SKM-1 treated with dmso at 0.1 percent for 144 hours (cell line): ENCODE measurements at regions not wholly inside any gene's neighbourhood (a gene's known extent, or its start where the extent isn't known, plus 50 kb on each side); places are given as distances from the start of the nearest gene placed in this dataset.
"Not testable (repeated sequence)": the region's sequence is repeated elsewhere in the genome, so short reads cannot be mapped to it uniquely, and the experiment has no call there.

Experiments used
- DNase-seq: peaks from one replicate; lab custom pipeline; 2025; ENCODE audit not compliant: unreplicated experiment; lab: John Stamatoyannopoulos, UW

DNA sequence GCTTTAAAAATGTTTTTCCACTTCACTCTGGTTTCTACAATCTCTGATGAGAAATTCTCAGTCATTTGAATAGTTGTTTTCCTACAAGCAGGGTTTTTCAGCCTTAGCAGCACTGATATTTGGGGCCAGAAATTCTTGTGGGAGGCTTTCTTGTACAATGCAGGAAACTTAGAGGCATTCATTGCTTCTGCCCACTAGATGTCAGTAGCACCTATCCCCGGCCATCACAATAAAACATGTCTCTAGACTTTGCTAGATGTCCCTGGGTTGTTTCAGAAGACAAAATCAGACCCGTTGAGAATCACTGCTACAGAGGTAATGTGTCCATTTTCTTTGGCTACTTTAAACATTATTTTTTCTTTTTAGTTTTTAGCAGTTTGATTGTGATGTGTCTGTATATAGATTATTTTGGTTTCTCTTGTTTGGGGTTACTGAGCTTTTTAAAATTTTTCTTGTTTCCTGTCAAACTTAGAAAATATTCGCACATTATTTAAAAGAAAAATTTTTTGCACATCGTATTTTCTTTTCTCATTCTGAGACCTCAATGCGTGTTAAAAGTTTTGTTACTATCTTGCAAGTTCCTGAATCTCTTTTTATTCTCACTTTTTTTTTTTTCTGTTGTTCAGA is 60.8 kb upstream of the CCDC179 start:
- DNase-seq: peak; percentile 53

DNA sequence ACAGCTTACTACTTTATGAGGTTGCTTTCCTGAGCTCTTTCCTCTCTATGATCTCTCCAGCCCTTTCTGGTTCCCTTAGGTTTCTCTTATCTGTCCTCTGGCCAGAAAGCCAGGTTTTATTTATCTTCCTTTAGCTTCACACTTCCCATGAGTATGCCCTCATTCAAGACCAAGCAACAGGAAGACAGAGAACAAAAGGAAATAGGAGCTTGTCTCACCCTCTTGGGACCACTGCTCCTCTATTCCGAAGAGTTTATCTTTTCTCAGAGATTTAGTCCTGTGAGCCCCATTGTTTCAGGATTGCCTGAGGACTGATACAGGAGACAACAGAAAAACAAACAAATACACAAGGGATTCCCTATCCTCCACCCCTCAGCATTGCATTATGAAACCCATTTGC is 62.4 kb upstream of the CCDC179 start:
- no peak for DNase-seq

DNA sequence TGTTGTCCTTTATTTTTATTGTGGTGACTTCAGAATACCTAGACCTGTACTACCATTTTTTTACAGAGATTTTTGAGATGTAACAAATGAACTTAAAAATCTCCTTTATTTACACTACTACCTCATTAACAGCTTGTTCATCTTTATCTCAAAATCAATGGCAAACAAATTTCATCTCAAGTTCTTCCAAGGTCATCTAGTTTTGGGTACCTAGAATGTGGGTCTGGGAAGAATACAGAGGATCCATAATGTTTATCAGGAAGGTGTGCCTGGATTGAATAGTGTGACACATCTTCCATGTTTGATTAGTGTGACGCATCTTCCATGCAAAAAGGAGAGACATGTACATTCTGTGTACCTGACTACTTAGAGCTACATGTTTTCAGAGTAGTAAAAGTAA is 63.3 kb upstream of the CCDC179 start:
- DNase-seq: no peak

DNA sequence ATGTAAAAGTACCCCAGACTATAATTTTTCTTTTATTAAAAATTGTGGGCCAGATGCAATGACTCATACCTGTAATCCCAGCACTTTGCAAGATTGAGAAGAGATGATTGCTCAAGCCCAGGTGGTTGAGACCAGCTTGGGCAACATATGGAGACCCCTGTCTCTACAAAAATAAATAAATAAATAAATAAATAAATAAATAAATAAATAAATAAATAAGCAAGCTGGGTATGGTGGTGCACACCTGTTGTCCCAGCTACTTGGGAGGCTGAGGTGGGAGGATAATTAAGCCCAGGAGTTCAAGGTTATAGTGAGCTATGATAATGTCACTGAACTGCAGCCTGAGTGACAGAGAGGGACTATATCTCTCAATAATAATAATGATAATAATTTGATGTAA is 66.1 kb upstream of the CCDC179 start:
- DNase-seq: no peak

DNA sequence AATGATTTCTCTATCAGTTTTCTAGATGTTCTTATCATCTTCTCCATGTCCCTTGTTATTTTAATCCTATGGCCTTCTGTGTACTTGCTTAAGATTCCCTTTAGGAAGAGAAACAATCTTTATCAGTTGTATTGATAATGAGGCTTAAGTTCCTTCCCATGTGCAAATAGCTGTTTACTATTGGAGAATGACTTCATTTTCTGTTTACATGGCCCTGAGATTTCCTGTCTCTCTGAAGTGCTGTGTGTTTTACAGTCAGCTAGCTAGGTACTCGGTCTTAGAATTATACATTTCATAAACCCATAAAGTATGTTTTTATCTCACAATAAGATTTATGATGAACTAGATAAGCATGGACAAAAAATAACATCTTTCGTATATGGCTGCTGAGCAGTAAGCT is 67.5 kb upstream of the CCDC179 start:
- no peak for DNase-seq

DNA sequence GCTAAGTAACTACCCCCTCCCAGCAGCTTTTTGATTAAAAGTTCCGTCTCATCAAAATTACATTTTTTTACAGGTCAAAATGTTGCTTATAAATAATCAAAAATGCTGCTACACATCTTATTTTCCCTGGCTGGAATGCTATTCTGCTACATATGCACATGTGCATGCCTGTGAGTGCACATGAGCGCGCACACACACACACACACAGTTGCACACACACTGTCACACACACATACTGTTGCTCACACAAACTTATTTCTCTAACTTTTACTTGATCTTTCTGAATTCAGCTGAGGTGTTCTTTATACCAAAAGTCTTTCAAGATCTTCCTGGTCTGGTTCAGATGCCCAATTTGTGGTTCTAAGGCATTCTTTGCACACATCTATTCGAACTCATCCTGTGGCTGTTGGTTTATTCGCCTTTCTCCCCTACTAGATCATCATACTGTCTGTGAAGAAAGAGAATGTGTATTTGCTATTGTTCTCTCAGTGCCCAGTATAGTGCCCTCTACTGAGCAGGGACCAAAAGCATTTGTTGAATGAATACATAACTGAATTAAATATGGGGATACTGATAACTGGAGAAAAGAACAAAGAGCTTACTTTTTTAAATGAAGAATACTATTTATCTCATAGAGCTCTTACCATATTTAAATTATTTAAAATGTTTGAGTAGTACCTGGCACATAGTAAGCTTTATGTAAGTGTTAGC is 68.1 kb upstream of the CCDC179 start:
- DNase-seq: no peak

DNA sequence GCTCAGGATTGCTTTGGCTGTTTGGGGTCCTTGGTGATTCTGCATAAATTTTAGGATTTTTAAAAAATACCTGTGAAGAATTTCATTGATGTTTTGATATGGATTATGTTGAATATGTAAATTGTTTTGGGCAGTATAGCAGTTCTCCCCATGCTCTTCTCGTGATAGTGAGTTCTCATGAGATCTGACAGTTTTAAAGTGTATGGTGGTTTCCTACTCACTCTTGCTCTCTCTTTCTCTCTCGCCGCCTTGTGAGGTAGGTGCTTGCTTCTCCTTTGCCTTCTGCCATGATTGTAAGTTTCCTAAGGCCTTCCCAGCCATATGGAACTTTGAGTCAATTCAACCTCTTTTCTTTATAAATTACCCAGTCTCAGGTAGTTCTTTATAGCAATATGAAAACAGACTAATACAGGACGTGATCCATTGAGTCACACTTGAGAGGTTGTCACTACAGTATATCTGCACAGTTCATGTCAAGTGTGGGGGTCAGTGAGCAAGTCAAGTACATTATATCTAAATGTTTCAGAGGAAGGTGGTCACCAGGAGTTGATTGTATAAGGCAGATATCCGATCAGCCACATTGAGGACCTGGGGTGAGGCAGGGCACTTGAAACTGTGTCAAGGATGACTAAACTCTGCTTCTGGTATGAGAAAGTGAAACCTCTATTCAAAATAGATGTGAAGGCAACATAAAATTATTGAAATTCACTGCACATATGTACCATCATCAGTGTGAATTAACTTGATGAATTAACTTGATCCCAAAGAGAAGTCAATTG is 70.7 kb upstream of the CCDC179 start:
- DNase-seq: no peak

DNA sequence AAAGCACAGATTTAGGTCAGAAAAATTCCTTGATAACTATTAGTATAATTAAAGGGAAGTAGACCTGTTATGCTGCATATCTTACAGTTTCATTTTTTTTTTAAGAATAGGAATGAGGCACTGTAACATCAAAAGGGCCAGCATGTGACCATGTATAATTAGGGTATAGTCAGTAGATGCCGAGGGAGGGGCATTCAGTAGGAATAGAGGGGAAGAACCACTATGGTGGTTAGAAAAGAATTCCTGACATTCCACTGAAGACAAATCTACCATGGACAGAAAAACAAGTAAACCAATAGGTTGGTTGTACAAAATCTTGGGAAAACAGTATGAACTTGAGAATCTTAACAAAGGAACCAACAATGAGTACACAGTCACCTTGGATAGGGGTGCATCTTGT is 78.4 kb upstream of the CCDC179 start:
- DNase-seq: no peak

DNA sequence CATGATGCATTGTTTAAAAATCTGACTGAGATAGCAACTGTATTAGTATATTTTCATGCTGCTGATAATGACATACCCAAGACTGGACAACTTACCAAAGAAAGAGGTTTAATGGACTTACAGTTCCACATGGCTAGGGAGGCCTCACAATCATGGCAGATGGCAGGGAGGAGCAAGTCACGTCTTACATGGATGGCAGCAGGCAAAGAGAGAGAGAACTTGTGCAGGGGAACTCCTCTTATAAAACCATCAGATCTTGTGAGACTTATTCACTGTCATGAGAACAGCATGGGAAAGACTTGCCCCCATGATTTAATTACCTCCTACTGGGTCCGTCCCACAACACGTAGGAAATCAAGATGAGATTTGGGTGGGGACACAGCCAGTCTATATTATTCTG is 81.3 kb upstream of the CCDC179 start:
- DNase-seq: not testable (repeated sequence)

DNA sequence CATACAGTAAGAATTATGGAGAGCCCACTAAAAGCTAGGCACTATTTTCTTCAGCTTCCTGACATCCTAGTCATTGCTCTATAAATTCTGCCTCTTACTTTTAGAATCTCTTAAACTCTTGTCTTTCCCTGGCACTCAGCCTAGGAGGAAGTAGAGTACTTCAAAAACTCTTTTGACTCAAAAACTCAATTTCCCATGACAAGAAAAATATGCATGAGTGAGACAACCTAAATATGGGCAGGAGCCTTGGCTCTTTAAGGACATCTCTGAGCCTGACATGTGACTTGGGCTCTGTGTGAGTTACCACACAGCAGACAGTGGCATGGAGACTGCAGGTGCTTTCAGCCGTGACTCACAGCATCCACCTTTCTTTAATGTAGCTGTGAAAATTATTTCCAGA is 97.5 kb upstream of the CCDC179 start:
- DNase-seq: no peak

DNA sequence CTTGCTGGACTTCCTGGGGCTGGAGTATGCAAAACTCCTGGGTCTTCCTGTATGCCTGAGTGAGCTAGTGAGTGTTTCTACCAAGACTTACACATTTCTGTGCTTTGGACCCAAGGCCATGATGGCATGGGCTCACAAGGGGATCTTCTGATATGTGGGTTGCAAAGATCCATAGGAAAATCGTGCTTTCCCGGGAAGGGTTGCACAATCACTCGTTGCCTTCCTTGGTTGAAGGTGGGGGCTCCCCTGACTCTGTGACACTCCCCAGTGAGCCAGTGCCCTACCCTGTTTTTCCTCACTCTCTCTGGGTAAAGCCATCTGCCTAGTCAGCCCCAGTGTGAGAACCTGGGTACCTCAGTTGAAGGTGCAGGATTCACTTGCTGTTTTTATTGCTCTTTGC is 114.0 kb upstream of the CCDC179 start:
- DNase-seq: no peak

DNA sequence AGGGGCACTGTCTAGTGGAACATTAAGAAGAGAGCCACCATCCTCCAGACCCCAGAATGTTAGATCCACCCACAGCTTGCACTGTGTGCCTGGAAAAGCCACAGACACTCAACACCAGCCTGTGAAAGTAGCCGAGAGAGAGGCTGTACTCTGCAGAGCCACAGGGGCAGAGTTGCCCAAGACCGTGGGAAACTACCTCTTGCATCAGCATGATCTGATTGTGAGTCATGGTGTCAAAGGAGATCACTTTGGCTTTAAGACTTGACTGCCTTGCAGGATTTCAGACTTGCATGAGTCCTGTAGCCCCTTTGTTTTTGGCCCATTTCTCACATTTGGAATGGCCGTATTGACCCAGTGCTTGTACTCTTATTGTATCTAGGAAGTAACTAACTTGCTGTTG is 115.9 kb upstream of the CCDC179 start:
- DNase-seq: peak; percentile 57

DNA sequence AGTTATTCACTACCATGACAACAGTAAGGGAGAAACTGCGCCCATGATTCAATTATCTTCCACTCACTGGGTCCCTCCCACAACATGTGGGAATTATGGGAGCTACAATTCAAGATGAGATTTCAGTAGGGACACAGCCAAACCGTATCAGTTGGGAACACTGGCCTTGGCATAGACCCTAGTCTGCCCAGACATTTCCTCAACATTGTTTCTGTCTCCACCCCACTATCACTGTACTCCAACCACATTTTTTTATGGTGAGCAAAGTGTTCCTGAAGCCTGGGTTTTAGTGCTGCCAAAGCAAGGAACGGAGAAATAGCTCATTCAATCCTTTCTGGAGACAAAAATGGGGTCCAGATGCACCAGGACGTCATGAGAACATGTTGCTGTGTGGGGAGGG is 122.6 kb upstream of the CCDC179 start:
- DNase-seq: no peak

DNA sequence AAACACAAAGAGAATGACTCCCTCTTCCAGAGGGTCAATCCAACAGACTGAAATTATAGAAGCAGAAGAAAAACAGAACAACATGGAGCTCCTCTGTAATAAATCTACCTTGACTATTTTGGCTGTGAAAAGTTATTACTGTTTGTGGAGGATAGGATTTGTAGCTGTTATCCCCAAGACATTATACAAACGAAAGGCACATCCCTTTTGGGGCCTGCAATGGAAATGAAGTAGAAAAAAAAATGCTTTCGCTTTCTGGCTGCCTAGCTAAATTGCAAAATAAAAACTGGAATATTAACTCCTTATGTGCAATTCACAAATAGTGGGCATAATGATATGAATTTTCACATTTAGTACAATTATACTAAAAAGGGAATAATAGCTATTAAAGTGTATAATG is 123.8 kb upstream of the CCDC179 start:
- DNase-seq: no peak

DNA sequence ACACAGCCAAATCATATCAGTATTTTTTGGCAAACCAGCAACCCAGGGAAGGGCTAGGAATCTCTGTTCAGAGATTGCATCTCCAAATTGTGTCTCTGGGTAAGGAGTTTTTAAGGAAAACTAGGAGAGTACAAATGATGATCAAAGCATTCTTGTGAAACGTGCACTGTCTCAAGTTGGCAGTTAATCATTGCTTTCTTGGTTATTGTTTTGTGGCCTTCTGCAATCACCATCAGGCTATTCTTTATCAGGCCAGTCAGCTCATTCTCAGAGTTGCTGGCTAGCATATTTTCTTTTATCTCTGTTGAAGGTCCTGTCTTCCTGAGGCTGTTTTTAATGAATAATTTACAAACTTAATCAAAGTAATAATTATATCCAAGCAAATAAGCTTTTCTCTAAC is 129.1 kb upstream of the CCDC179 start:
- DNase-seq: no peak

DNA sequence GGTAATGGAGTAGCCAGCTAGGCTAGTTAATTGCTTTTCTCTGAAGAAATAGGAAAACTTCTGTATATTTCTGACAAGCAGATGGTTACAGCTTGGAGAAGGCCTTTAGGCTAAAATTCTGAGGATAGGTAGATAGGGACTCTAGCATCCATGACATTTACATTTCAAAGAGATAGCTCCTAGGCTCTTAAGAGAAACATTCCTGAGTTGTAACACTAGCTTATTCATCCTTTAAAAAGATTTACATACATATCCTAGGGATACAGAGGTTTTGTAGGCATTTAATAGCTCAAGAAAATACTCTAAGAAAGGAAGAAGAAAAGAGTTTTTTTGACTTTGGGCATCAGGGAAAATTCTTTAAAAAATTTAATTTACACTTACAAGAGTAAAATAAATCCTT is 130.9 kb upstream of the CCDC179 start:
- no peak for DNase-seq

DNA sequence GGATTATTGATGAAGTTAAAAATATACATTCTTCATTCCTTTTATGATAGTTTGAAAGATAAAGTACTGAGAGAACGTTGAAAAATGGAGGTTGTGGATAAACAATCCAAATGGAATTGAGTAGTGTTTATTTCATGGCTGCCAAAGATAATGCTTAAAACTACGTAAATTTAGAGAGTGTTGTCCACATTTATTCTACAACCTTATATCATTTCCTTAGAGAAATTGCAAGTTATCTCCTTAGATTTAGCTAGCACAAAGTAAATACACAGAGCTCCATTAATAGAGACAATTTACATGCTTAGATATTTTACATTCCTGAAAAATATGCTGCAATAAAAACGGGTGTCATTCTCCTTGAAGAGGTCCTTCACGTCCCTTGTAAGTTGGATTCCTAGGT is 146.5 kb upstream of the CCDC179 start:
- no peak for DNase-seq

DNA sequence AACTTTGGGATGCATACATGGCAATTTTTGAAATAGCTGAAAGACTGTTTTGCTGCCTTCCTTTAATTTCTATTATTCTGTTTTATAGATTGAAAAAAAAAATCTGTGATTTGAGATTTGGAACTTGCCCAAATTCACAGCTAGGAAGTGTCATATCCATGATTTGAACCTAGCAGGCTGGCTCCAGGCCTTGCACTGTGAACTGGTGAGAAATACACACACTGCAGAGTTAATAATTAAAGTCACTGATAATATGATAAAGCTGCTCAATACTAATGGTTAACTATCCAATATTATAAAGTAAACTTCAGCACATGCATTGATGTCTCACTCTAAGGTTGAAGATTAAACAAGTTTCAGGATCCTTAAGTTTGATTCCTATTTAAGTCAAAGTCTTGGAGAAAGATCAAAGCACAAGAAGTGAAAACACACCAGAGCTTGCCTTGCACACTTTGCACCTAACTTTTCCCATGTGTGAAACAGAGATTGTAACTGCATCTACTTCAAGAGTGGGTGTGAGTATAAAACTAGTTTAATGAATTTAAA is 150.6 kb upstream of the CCDC179 start:
- DNase-seq: no peak

DNA sequence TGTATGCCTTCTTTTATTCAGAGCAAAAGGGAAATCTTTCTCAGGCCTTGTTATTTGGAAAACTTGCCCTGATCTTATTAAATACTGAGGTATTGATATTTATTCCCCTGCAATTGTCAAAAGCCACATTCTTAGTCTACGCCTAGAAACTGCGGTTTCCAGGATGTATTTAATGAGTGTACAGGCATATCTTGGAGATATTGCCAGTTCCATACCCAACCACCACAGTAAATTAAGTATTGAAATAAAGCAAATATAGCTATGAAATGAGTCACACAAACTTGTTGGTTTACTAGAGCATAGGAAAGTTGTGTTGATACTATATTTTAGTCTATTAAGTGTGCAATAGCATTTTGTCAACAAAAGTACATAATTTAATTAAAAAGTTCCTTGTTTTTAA is 152.7 kb upstream of the CCDC179 start:
- DNase-seq: no peak

DNA sequence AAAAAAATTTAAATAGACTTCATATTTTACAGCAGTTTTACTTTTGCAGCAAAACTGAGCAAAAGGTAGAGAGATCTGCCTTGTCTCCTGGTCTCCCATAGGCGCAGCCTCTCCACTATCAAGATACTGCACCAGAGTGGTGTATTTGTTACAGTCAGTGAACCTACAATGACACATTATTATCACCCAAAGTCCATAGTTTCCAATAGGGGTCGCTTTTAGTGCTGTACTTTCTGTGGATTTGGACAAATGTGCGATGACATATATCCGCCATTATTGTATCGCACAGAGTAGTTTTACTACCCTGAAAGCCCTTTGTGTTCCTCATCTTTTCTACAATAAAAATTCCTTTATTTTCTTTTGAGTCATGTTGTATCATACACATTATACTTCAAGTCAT is 153.2 kb upstream of the CCDC179 start:
- DNase-seq: no peak

DNA sequence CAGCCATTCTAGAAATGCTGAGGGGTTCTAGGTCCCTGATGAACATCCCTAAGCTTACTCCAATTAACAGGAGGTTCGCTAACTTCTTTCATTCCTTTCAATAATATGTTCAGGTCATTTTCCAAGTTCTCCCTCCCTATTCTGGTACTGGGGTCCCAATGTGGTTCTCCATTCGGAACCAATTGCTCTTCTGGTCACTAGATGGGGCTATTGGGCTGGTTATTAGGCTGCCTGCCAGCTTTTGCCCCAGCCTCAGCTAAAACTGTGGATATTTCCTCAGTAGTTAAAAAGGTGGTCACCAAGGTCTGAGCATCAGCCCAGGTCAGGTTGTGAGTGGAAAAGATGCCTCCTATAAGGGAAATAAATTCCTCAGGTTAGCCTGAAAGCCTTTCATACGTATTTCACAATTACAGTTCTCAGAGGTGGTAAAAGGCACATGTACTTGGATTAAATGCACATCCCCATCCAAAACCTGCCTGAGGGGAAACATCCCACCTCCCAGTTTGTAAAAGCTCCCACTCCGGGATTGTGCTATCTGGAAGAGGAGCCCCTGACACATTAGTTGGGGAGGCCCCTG is 161.1 kb upstream of the CCDC179 start:
- DNase-seq: no peak

DNA sequence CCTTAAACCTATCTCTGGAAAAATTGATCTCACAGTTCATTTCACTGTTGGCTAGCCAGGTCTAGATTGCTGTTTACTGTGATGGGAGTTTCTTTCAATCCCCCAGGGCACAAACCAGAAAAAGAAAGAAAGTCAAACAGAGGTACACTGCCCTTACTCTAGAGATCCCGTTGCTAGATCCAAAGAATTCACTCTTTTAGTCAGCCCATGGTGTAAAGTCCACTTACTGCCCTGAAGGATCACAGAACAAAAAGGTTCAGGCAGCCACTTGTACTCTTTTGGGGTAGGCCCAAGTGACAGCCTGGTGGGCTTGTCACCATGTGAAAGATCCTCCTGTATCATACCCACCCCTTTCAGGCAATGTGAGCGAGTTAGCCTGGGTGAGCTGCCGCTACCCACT is 162.6 kb upstream of the CCDC179 start:
- no peak for DNase-seq
